HepG2 (cell line): ENCODE measurements at regions not wholly inside any gene's neighbourhood (a gene's known extent, or its start where the extent isn't known, plus 50 kb on each side); places are given as distances from the start of the nearest gene placed in this dataset.

Source experiments
- ATAC-seq: fragments of 200-7000 bp; cut with Tn5 transposase; 3 replicates; pipeline ENCODE4 v1.9.1; 2020; ENCODE audit warnings: mild to moderate bottlenecking, moderate library complexity
- BruUV-seq: library from RNA; stranded (reverse); fragments of 400-500 nt; replicated peaks from 2 replicates; lab custom pipeline; 2021; lab: Mats Ljungman, UMichigan
- CTCF ChIA-PET: fragments of 300-600 bp; formaldehyde crosslinking; extraction: SDS; loops from one replicate; lab custom pipeline; 2021; ENCODE audit warnings: low total read pairs, inconsistent platforms, low intra/inter-chr PET ratio; lab: Yijun Ruan, JAX
- POLR2A ChIA-PET: fragments of 350-600 bp; sonication (Branson Sonifier 250); formaldehyde crosslinking; loops from one replicate; lab custom pipeline; 2020; ENCODE audit warnings: antibody characterized with exemption, inconsistent platforms; lab: Yijun Ruan, JAX
- DNase-seq: peaks from one replicate; pipeline ENCODE4 v3.0.0-alpha.2; 2015; ENCODE audit warnings: low spot score
- FAIRE-seq: peaks from 3 replicates; lab custom pipeline; 2011; peaks lifted over from hg19 to GRCh38; lab: Jason Lieb, UNC
- H2AFZ ChIP-seq: one replicate; pipeline ENCODE4 v1.6.1; 2011; ENCODE audit warnings: low read length, inconsistent platforms
- H3K27ac ChIP-seq: fragments of 300-600 bp; 3 replicates; pipeline ENCODE4 v1.8.0; 2011; ENCODE audit warnings: mixed run types, mild to moderate bottlenecking, mixed read lengths, low read length, inconsistent platforms; ENCODE audit not compliant: insufficient read depth; ENCODE audit errors: extremely low read length
- H3K27me3 ChIP-seq, 2 experiments: fragments of 200-600 bp in 1 of 2; 2 replicates in 1 of 2; 3 replicates in 1 of 2; pipeline versions ENCODE4 v1.6.0 to v1.8.0; 2011; ENCODE audit warnings: low read length in 2 of 2, mild to moderate bottlenecking in 2 of 2, moderate library complexity in 2 of 2, inconsistent platforms in 1 of 2; ENCODE audit not compliant: insufficient read depth in 2 of 2, control insufficient read depth in 1 of 2
- H3K36me3 ChIP-seq, 2 experiments: fragments of 200-600 bp in 1 of 2; replicated peaks in 1 of 2; 2 replicates in 1 of 2; 3 replicates in 1 of 2; pipeline versions ENCODE4 v1.5.1 to v1.8.0; 2011; ENCODE audit warnings: low read length in 2 of 2, inconsistent platforms in 1 of 2; ENCODE audit not compliant: insufficient read depth in 2 of 2, control insufficient read depth in 1 of 2
- H3K4me1 ChIP-seq: 2 replicates; pipeline ENCODE4 v1.5.1; 2012; ENCODE audit warnings: low read length, inconsistent platforms; ENCODE audit not compliant: insufficient read depth
- H3K4me2 ChIP-seq: 2 replicates; pipeline ENCODE4 v1.6.0; 2011; ENCODE audit warnings: low read depth, low read length, inconsistent platforms
- H3K4me3 ChIP-seq, 3 experiments: fragments of 200-600 bp in 1 of 3; sonication (generic), shearing (Covaris generic) in 1 of 3; replicated peaks in 1 of 3; 2 replicates each; pipeline ENCODE4 v1.5.1; 2011 to 2016; ENCODE audit warnings: low read length in 3 of 3, inconsistent platforms in 2 of 3, low read depth in 2 of 3, mild to moderate bottlenecking in 2 of 3, control low read depth in 1 of 3, mixed read lengths in 1 of 3; ENCODE audit not compliant: insufficient read depth in 1 of 3
- H3K79me2 ChIP-seq: one replicate; pipeline ENCODE4 v1.6.1; 2011; ENCODE audit warnings: low read length, inconsistent platforms; ENCODE audit not compliant: insufficient read depth
- H3K9ac ChIP-seq: 2 replicates; pipeline ENCODE4 v1.6.0; 2011; ENCODE audit warnings: mild to moderate bottlenecking, low read depth, low read length, inconsistent platforms; ENCODE audit not compliant: insufficient read depth
- H3K9me3 ChIP-seq: 2 replicates; pipeline ENCODE4 v1.5.1; 2012; ENCODE audit warnings: mild to moderate bottlenecking, low read length
- H4K20me1 ChIP-seq: 2 replicates; pipeline ENCODE4 v1.6.0; 2011; ENCODE audit warnings: inconsistent platforms, mild to moderate bottlenecking, low read length, moderate library complexity; ENCODE audit not compliant: insufficient read depth
- ATF1 ChIP-seq: IDR thresholded peaks from 2 replicates; pipeline ENCODE4 v1.6.1; 2016; ENCODE audit warnings: mild to moderate bottlenecking, control low read depth
- EED ChIP-seq: sonication (generic); formaldehyde crosslinking; IDR thresholded peaks from 2 replicates; pipeline ENCODE4 v1.5.0; 2020; ENCODE audit warnings: mild to moderate bottlenecking, missing genetic modification reagents
- HBP1 ChIP-seq: IDR thresholded peaks from 2 replicates; pipeline ENCODE4 v1.6.1; 2016; ENCODE audit warnings: low read depth, control low read depth
- HDAC2 ChIP-seq: sonication (generic); formaldehyde crosslinking; IDR thresholded peaks from 2 replicates; pipeline ENCODE4 v1.4.0; 2020; ENCODE audit warnings: missing genetic modification reagents
- KDM6A ChIP-seq: IDR thresholded peaks from 2 replicates; pipeline ENCODE4 v1.6.1; 2016; ENCODE audit warnings: low read depth
- NFYB ChIP-seq: sonication (generic); formaldehyde crosslinking; IDR thresholded peaks from 2 replicates; pipeline ENCODE4 v1.4.0; 2020; ENCODE audit warnings: missing genetic modification reagents
- POLR2AphosphoS2 ChIP-seq: IDR thresholded peaks from 2 replicates; pipeline ENCODE4 v1.6.1; 2011; ENCODE audit warnings: low read depth, low read length, improper control_type of control experiment
- RARA ChIP-seq: IDR thresholded peaks from 2 replicates; pipeline ENCODE4 v1.6.1; 2016; ENCODE audit warnings: missing genetic modification reagents, missing compliant biosample characterization
- YY1 ChIP-seq: IDR thresholded peaks from 2 replicates; pipeline ENCODE4 v1.6.1; 2011; ENCODE audit warnings: low read length, low read depth, moderate library complexity, mild to moderate bottlenecking; ENCODE audit not compliant: insufficient read depth, insufficient replicate concordance
- ZBTB7B ChIP-seq: sonication (generic); formaldehyde crosslinking; IDR thresholded peaks from 2 replicates; pipeline ENCODE4 v1.4.0; 2020; ENCODE audit warnings: missing genetic modification reagents
- ZNF558 ChIP-seq: sonication (generic); formaldehyde crosslinking; IDR thresholded peaks from 2 replicates; pipeline ENCODE4 v1.9.0; 2022; ENCODE audit warnings: mild to moderate bottlenecking, missing genetic modification reagents, borderline replicate concordance
- WGBS: methylation state at CpG from one replicate; pipeline ENCODE4 v1.1.6; 2017; ENCODE audit warnings: low lambda C conversion rate; 5-methylcytosine and 5-hydroxymethylcytosine counted together
- in situ Hi-C: cut with HindIII; loops from 2 replicates; pipeline ENCODE4 v1.10.0; 2017; ENCODE audit warnings: low pct_unique_long_range_greater_than_20kb; ENCODE audit not compliant: extremely low pct_ligation_motif_present
- intact Hi-C: fragments of 100-400 bp; cut with micrococcal nuclease; formaldehyde crosslinking; loops from one replicate; pipeline ENCODE4 v1.10.0; 2022; ENCODE audit not compliant: unreplicated experiment
- TF ChIP-seq, protein P1 (sequence below): IDR thresholded peaks from 2 replicates; pipeline ENCODE4 v1.6.1; 2016; ENCODE audit warnings: missing compliant biosample characterization, missing genetic modification reagents, borderline replicate concordance
- TF ChIP-seq, protein P2 (sequence below), 2 experiments: sonication (generic) in 1 of 2; formaldehyde crosslinking in 1 of 2; IDR thresholded peaks; 2 replicates each; pipeline versions ENCODE4 v1.6.1 to v1.9.0; 2014 to 2022; ENCODE audit warnings: antibody characterized with exemption in 1 of 2, borderline replicate concordance in 1 of 2, inconsistent platforms in 1 of 2, low read depth in 1 of 2, missing genetic modification reagents in 1 of 2
- TF ChIP-seq, protein P3 (sequence below): IDR thresholded peaks from 2 replicates; pipeline ENCODE4 v1.6.1; 2016; ENCODE audit warnings: mild to moderate bottlenecking

GRCh38 chr3:82085851-82086475 is 324.5 kb upstream of the GBE1 start:
- Histone ChIP-seq H2AFZ (no peak overlapping the region), H3K9me3 (no peaks in the 10 kb centered on the region), H3K36me3 (no peaks in the 10 kb centered on the region), H3K4me2 (no peak overlapping the region), H3K27me3 (no peaks in the 10 kb centered on the region), H3K4me3 (no peak overlapping the region), H3K27ac (no peak overlapping the region), H3K9ac (no peak overlapping the region), H3K79me2 (no peaks in the 10 kb centered on the region), H3K4me1 (no peaks in the 10 kb centered on the region), H4K20me1 (no peaks in the 10 kb centered on the region)
- CTCF ChIA-PET, result no interaction called here
- POLR2A ChIA-PET, result no interaction called here
- no TSS peak for BruUV-seq
- in situ Hi-C loops (no loop called here), intact Hi-C loops (no loop called here)
- DNase-seq (no peak), FAIRE-seq (no peak), ATAC-seq (no peak)
- 54% methylated on average over 5 of the region's 5 CpGs for WGBS
- no peak for TF ChIP-seq HDAC2 (CRISPR knock-in tag)
- TF ChIP-seq YY1, result no peak
- TF ChIP-seq, protein P1, sequence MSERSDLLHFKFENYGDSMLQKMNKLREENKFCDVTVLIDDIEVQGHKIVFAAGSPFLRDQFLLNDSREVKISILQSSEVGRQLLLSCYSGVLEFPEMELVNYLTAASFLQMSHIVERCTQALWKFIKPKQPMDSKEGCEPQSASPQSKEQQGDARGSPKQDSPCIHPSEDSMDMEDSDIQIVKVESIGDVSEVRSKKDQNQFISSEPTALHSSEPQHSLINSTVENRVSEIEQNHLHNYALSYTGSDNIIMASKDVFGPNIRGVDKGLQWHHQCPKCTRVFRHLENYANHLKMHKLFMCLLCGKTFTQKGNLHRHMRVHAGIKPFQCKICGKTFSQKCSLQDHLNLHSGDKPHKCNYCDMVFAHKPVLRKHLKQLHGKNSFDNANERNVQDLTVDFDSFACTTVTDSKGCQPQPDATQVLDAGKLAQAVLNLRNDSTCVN, result no peak
- TF ChIP-seq KDM6A (CRISPR knock-in tag), result no peak
- no peak for TF ChIP-seq POLR2AphosphoS2
- no peak for TF ChIP-seq ZNF558 (CRISPR knock-in tag)
- TF ChIP-seq EED (CRISPR knock-in tag), result no peak
- TF ChIP-seq RARA (CRISPR knock-in tag), result no peak
- TF ChIP-seq, protein P2, sequence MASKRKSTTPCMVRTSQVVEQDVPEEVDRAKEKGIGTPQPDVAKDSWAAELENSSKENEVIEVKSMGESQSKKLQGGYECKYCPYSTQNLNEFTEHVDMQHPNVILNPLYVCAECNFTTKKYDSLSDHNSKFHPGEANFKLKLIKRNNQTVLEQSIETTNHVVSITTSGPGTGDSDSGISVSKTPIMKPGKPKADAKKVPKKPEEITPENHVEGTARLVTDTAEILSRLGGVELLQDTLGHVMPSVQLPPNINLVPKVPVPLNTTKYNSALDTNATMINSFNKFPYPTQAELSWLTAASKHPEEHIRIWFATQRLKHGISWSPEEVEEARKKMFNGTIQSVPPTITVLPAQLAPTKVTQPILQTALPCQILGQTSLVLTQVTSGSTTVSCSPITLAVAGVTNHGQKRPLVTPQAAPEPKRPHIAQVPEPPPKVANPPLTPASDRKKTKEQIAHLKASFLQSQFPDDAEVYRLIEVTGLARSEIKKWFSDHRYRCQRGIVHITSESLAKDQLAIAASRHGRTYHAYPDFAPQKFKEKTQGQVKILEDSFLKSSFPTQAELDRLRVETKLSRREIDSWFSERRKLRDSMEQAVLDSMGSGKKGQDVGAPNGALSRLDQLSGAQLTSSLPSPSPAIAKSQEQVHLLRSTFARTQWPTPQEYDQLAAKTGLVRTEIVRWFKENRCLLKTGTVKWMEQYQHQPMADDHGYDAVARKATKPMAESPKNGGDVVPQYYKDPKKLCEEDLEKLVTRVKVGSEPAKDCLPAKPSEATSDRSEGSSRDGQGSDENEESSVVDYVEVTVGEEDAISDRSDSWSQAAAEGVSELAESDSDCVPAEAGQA (IDR thresholded peaks at IDR 0.05; ENCODE audit: low read depth), result no peak
- TF ChIP-seq, protein P2 (CRISPR knock-in tag; IDR thresholded peaks at IDR 0.05; ENCODE audit: borderline replicate concordance), result no peak
- no peak for TF ChIP-seq ZBTB7B (CRISPR knock-in tag)
- no peak for TF ChIP-seq NFYB (CRISPR knock-in tag)
- TF ChIP-seq ATF1 (CRISPR knock-in tag), result no peak
- no peak for TF ChIP-seq HBP1
- TF ChIP-seq, protein P3, sequence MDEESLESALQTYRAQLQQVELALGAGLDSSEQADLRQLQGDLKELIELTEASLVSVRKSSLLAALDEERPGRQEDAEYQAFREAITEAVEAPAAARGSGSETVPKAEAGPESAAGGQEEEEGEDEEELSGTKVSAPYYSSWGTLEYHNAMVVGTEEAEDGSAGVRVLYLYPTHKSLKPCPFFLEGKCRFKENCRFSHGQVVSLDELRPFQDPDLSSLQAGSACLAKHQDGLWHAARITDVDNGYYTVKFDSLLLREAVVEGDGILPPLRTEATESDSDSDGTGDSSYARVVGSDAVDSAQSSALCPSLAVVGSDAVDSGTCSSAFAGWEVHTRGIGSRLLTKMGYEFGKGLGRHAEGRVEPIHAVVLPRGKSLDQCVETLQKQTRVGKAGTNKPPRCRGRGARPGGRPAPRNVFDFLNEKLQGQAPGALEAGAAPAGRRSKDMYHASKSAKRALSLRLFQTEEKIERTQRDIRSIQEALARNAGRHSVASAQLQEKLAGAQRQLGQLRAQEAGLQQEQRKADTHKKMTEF (CRISPR knock-in tag), result no peak
